Astrocyte (in vitro differentiated cells and primary cell): ENCODE measurements at regions not wholly inside any gene's neighbourhood (a gene's known extent, or its start where the extent isn't known, plus 50 kb on each side); places are given as distances from the start of the nearest gene placed in this dataset.

ENCODE experiments used
- DNase-seq: peaks from one replicate; pipeline ENCODE4 v3.0.0-alpha.2; 2010; ENCODE audit warnings: low read depth
- FAIRE-seq: peaks from 2 replicates; lab custom pipeline; 2011; peaks lifted over from hg19 to GRCh38; lab: Jason Lieb, UNC
- H2AFZ ChIP-seq: 2 replicates; pipeline ENCODE4 v1.6.0; 2012; ENCODE audit warnings: low read depth, low read length, inconsistent platforms
- H3K27ac ChIP-seq: 2 replicates; pipeline ENCODE4 v1.5.1; 2011; ENCODE audit warnings: low read depth, low read length, inconsistent platforms
- H3K27me3 ChIP-seq: 2 replicates; pipeline ENCODE4 v1.6.0; 2011; ENCODE audit warnings: low read length, inconsistent platforms; ENCODE audit not compliant: insufficient read depth
- H3K36me3 ChIP-seq: 2 replicates; pipeline ENCODE4 v1.5.1; 2011; ENCODE audit warnings: low read length, inconsistent platforms; ENCODE audit not compliant: insufficient read depth
- H3K4me1 ChIP-seq: 2 replicates; pipeline ENCODE4 v1.5.1; 2011; ENCODE audit warnings: low read length, inconsistent platforms; ENCODE audit not compliant: insufficient read depth
- H3K4me2 ChIP-seq: 2 replicates; pipeline ENCODE4 v1.6.0; 2012; ENCODE audit warnings: low read length, inconsistent platforms
- H3K4me3 ChIP-seq: 2 replicates; pipeline ENCODE4 v1.5.1; 2011; ENCODE audit warnings: low read depth, mild to moderate bottlenecking, low read length, inconsistent platforms; ENCODE audit not compliant: insufficient read depth
- H3K79me2 ChIP-seq: 2 replicates; pipeline ENCODE4 v1.6.0; 2012; ENCODE audit warnings: mild to moderate bottlenecking, low read length, inconsistent platforms; ENCODE audit not compliant: insufficient read depth
- H3K9ac ChIP-seq: 2 replicates; pipeline ENCODE4 v1.6.0; 2012; ENCODE audit warnings: mild to moderate bottlenecking, low read length, inconsistent platforms
- H3K9me3 ChIP-seq: 2 replicates; pipeline ENCODE4 v1.5.1; 2012; ENCODE audit warnings: low read depth, mild to moderate bottlenecking, low read length, inconsistent platforms; ENCODE audit not compliant: insufficient read depth
- H4K20me1 ChIP-seq: 2 replicates; pipeline ENCODE4 v1.6.0; 2012; ENCODE audit warnings: low read length, inconsistent platforms; ENCODE audit not compliant: insufficient read depth
- H3K27ac Mint-ChIP-seq: one replicate; pipeline ENCODE4 v1.8.0; 2021; ENCODE audit warnings: mild to moderate bottlenecking, mixed read lengths; ENCODE audit not compliant: unreplicated experiment
- H3K27me3 Mint-ChIP-seq: one replicate; pipeline ENCODE4 v1.8.0; 2021; ENCODE audit warnings: low read depth, mixed read lengths; ENCODE audit not compliant: unreplicated experiment
- H3K36me3 Mint-ChIP-seq: one replicate; pipeline ENCODE4 v1.8.0; 2021; ENCODE audit warnings: low read depth, mixed read lengths; ENCODE audit not compliant: unreplicated experiment
- H3K4me1 Mint-ChIP-seq: one replicate; pipeline ENCODE4 v1.8.0; 2021; ENCODE audit warnings: low read depth, mixed read lengths; ENCODE audit not compliant: unreplicated experiment
- H3K4me3 Mint-ChIP-seq: one replicate; pipeline ENCODE4 v1.8.0; 2021; ENCODE audit warnings: mild to moderate bottlenecking, moderate library complexity, mixed read lengths; ENCODE audit not compliant: unreplicated experiment
- H3K9me3 Mint-ChIP-seq: one replicate; pipeline ENCODE4 v1.8.0; 2021; ENCODE audit warnings: mild to moderate bottlenecking, mixed read lengths; ENCODE audit not compliant: unreplicated experiment
- CTCF ChIP-seq: IDR thresholded peaks from 2 replicates; pipeline ENCODE4 v1.5.1; 2011; ENCODE audit warnings: low read depth, mild to moderate bottlenecking, inconsistent platforms, low read length, moderate library complexity; ENCODE audit not compliant: insufficient read depth
- EZH2 ChIP-seq: IDR thresholded peaks from 2 replicates; pipeline ENCODE4 v1.6.1; 2012; ENCODE audit warnings: mild to moderate bottlenecking, low read length, inconsistent platforms; ENCODE audit not compliant: insufficient read depth

GRCh38 chr1:228987736-228988506 is 252.6 kb downstream of the RHOU start:
- FAIRE-seq (no peak), DNase-seq (no peak)
- Histone ChIP-seq H3K4me3 (no peak overlapping the region), H3K79me2 (no peaks in the 10 kb centered on the region), H3K9ac (no peak overlapping the region), H3K4me1 (no peaks in the 10 kb centered on the region), H2AFZ (no peak overlapping the region), H3K27ac (no peak overlapping the region), H3K27me3 (peaks cover 2% of the 10 kb centered on the region), H4K20me1 (no peaks in the 10 kb centered on the region), H3K36me3 (no peaks in the 10 kb centered on the region), H3K9me3 (no peaks in the 10 kb centered on the region), H3K4me2 (no peak overlapping the region)
- Mint-ChIP-seq H3K4me3 (no peak overlapping the region), H3K27me3 (peaks cover 27% of the 10 kb centered on the region), H3K4me1 (no peaks in the 10 kb centered on the region), H3K9me3 (peaks cover 2% of the 10 kb centered on the region), H3K27ac (no peak overlapping the region), H3K36me3 (peaks cover 2% of the 10 kb centered on the region)
- no peak for TF ChIP-seq CTCF
- no peak for TF ChIP-seq EZH2

GRCh38 chr1:228988664-228989063 is 253.4 kb downstream of the RHOU start:
- H3K36me3 Mint-ChIP-seq = peaks cover 2% of the 10 kb centered on the region
- H3K27me3 ChIP-seq = peaks cover 2% of the 10 kb centered on the region
- peaks cover 2% of the 10 kb centered on the region for H3K9me3 Mint-ChIP-seq
- no peaks in the 10 kb centered on the region for H3K79me2 ChIP-seq
- no peaks in the 10 kb centered on the region for H3K4me1 Mint-ChIP-seq
- no peak overlapping the region for H3K4me3 Mint-ChIP-seq
- no peak overlapping the region for H2AFZ ChIP-seq
- peaks cover 27% of the 10 kb centered on the region for H3K27me3 Mint-ChIP-seq
- FAIRE-seq = no peak
- H3K4me1 ChIP-seq = no peaks in the 10 kb centered on the region
- H3K4me2 ChIP-seq = no peak overlapping the region
- no peaks in the 10 kb centered on the region for H3K9me3 ChIP-seq
- no peak for DNase-seq
- H3K27ac ChIP-seq = no peak overlapping the region
- TF ChIP-seq CTCF (no peak), EZH2 (no peak)
- no peak overlapping the region for H3K27ac Mint-ChIP-seq
- H3K9ac ChIP-seq = no peak overlapping the region
- H4K20me1 ChIP-seq = no peaks in the 10 kb centered on the region
- H3K36me3 ChIP-seq = no peaks in the 10 kb centered on the region
- H3K4me3 ChIP-seq = no peak overlapping the region

GRCh38 chr1:228989176-228989575 is 253.9 kb downstream of the RHOU start:
- no peak for DNase-seq
- Histone ChIP-seq H4K20me1 (no peaks in the 10 kb centered on the region), H3K9ac (no peak overlapping the region), H3K27ac (no peak overlapping the region), H3K27me3 (peaks cover 2% of the 10 kb centered on the region), H3K4me3 (no peak overlapping the region), H3K4me2 (no peak overlapping the region), H2AFZ (no peak overlapping the region), H3K79me2 (no peaks in the 10 kb centered on the region), H3K4me1 (no peaks in the 10 kb centered on the region), H3K9me3 (no peaks in the 10 kb centered on the region), H3K36me3 (no peaks in the 10 kb centered on the region)
- TF ChIP-seq EZH2 = no peak
- TF ChIP-seq CTCF = no peak
- H3K27me3 Mint-ChIP-seq = peaks cover 27% of the 10 kb centered on the region
- FAIRE-seq = no peak
- no peak overlapping the region for H3K4me3 Mint-ChIP-seq
- peaks cover 2% of the 10 kb centered on the region for H3K36me3 Mint-ChIP-seq
- no peak overlapping the region for H3K27ac Mint-ChIP-seq
- no peaks in the 10 kb centered on the region for H3K4me1 Mint-ChIP-seq
- H3K9me3 Mint-ChIP-seq = peaks cover 2% of the 10 kb centered on the region
